ENCODE measurements at regions not wholly inside any gene's neighbourhood (a gene's known extent, or its start where the extent isn't known, plus 50 kb on each side); places are given as distances from the start of the nearest gene placed in this dataset.
"Not testable (repeated sequence)": the region's sequence is repeated elsewhere in the genome, so short reads cannot be mapped to it uniquely, and the experiment has no call there.

GRCh38 chr10:131822692-131823245 is 78.0 kb upstream of the PPP2R2D start:
- intact Hi-C loops (cut with micrococcal nuclease): no loop called here
- Histone ChIP-seq H4K20me1 (ENCODE audit: insufficient read depth, low read length) (no peaks in the 10 kb centered on the region), H3K9me3 (replicated peaks in 1 of 2; ENCODE audit: control insufficient read depth in 1 of 2, insufficient read depth in 1 of 2, low read length in 2 of 2) (no peaks in the 10 kb centered on the region), H3K9ac (ENCODE audit: insufficient read depth, low read length, poor library complexity, severe bottlenecking) (no peak overlapping the region), H3K79me2 (ENCODE audit: insufficient read depth, low read length) (no peaks in the 10 kb centered on the region), H3K4me1 (ENCODE audit: control insufficient read depth in 1 of 2, insufficient read depth in 2 of 2, low read length in 2 of 2) (no peaks in the 10 kb centered on the region), H3K36me3 (replicated peaks in 1 of 2; ENCODE audit: control insufficient read depth in 1 of 2, insufficient read depth in 2 of 2, low read length in 2 of 2) (no peaks in the 10 kb centered on the region), H3K4me3 (replicated peaks in 1 of 3; ENCODE audit: low read depth in 2 of 3, low read length in 3 of 3) (no peak overlapping the region), H3K27me3 (ENCODE audit: control insufficient read depth in 2 of 2, insufficient read depth in 2 of 2, low read length in 2 of 2) (no peaks in the 10 kb centered on the region), H3K27ac (ENCODE audit: low read depth in 1 of 2, low read length in 2 of 2) (no peak overlapping the region), H2AFZ (ENCODE audit: insufficient read depth, low read depth, low read length, poor library complexity, severe bottlenecking) (no peak overlapping the region), H3K4me2 (replicated peaks; ENCODE audit: extremely low read depth, low read length, poor library complexity, severe bottlenecking) (no peak overlapping the region)
- H3K36me3 Mint-ChIP-seq: no peaks in the 10 kb centered on the region
- H3K27ac Mint-ChIP-seq: no peak overlapping the region
- WGBS (ENCODE audit: insufficient coverage): 87% methylated on average over 4 of the region's 9 CpGs
- no peak for TF ChIP-seq CTCF (IDR thresholded peaks at IDR 0.05)
- peaks cover 0 to 2% (median 0%) of the 10 kb centered on the region in 7 donors for H3K9me3 Mint-ChIP-seq
- no peak overlapping the region for H3K4me3 Mint-ChIP-seq
- DNase-seq: no peak
- no peaks in the 10 kb centered on the region for H3K4me1 Mint-ChIP-seq
- H3K27me3 Mint-ChIP-seq (ENCODE audit: low read depth in 3 of 3): peaks cover 6 to 9% (median 8%) of the 10 kb centered on the region in 3 donors

- DNase-seq; H3K27ac ChIP-seq (ENCODE audit: low read depth in 1 of 2, low read length in 2 of 2): not testable (repeated sequence)
- WGBS (ENCODE audit: insufficient coverage): 100% methylated on average over 3 of the region's 12 CpGs
Measured at GRCh38 chr10:131823601-131824099, 77.2 kb upstream of the PPP2R2D start.

More at GRCh38 chr10:131823601-131824099, 77.2 kb upstream of the PPP2R2D start:
- H3K4me2 ChIP-seq (replicated peaks; ENCODE audit: extremely low read depth, low read length, poor library complexity, severe bottlenecking); H3K27me3 ChIP-seq (ENCODE audit: control insufficient read depth in 2 of 2, insufficient read depth in 2 of 2, low read length in 2 of 2); intact Hi-C loops (cut with micrococcal nuclease); H3K4me3 Mint-ChIP-seq; H3K36me3 Mint-ChIP-seq; H3K9ac ChIP-seq (ENCODE audit: insufficient read depth, low read length, poor library complexity, severe bottlenecking); H3K36me3 ChIP-seq (replicated peaks in 1 of 2; ENCODE audit: control insufficient read depth in 1 of 2, insufficient read depth in 2 of 2, low read length in 2 of 2); H3K4me1 ChIP-seq (ENCODE audit: control insufficient read depth in 1 of 2, insufficient read depth in 2 of 2, low read length in 2 of 2); H3K4me1 Mint-ChIP-seq; H4K20me1 ChIP-seq (ENCODE audit: insufficient read depth, low read length); H3K27me3 Mint-ChIP-seq (ENCODE audit: low read depth in 3 of 3); H3K79me2 ChIP-seq (ENCODE audit: insufficient read depth, low read length); H3K27ac Mint-ChIP-seq; H3K9me3 Mint-ChIP-seq; H2AFZ ChIP-seq (ENCODE audit: insufficient read depth, low read depth, low read length, poor library complexity, severe bottlenecking); H3K4me3 ChIP-seq (replicated peaks in 1 of 3; ENCODE audit: low read depth in 2 of 3, low read length in 3 of 3); H3K9me3 ChIP-seq (replicated peaks in 1 of 2; ENCODE audit: control insufficient read depth in 1 of 2, insufficient read depth in 1 of 2, low read length in 2 of 2): not testable (repeated sequence)

Data from CD14-positive monocyte (primary cell).